M059J (cell line): ENCODE measurements at regions not wholly inside any gene's neighbourhood (a gene's known extent, or its start where the extent isn't known, plus 50 kb on each side); places are given as distances from the start of the nearest gene placed in this dataset.
A peak's percentile ranks its signal among the peaks of the same experiment; 100 is the strongest.
"Not testable (repeated sequence)": the region's sequence is repeated elsewhere in the genome, so short reads cannot be mapped to it uniquely, and the experiment has no call there.

Experiments used
- DNase-seq: peaks from one replicate; pipeline ENCODE4 v3.0.0-alpha.2; 2012; ENCODE audit warnings: low read depth

GRCh38 chr1:182227864-182228547, 163.6 kb downstream of the GLUL start:
- DNase-seq: no peak

- DNase-seq: no peak
Measured at GRCh38 chr1:182226618-182227017, 165.0 kb downstream of the GLUL start.

GRCh38 chr1:182225755-182226154, 164.2 kb upstream of the ZNF648 start:
- not testable (repeated sequence) for DNase-seq

GRCh38 chr1:182221990-182222389, 160.5 kb upstream of the ZNF648 start:
- DNase-seq: not testable (repeated sequence)

- DNase-seq: not testable (repeated sequence)
Measured at GRCh38 chr1:182221367-182221766, 159.9 kb upstream of the ZNF648 start.

- DNase-seq: peak; percentile 56
Measured at GRCh38 chr1:182217967-182218366, 156.5 kb upstream of the ZNF648 start.

- DNase-seq: peak; percentile 90
Measured at GRCh38 chr1:182217071-182217470, 155.6 kb upstream of the ZNF648 start.

GRCh38 chr1:182215764-182216163, 154.3 kb upstream of the ZNF648 start:
- DNase-seq: peak; percentile 80

- no peak for DNase-seq
Measured at GRCh38 chr1:182213163-182213562, 151.7 kb upstream of the ZNF648 start.

- no peak for DNase-seq
Measured at GRCh38 chr1:182211386-182211785, 149.9 kb upstream of the ZNF648 start.

GRCh38 chr1:182210417-182210816, 148.9 kb upstream of the ZNF648 start:
- DNase-seq: no peak

GRCh38 chr1:182207300-182207699, 145.8 kb upstream of the ZNF648 start:
- DNase-seq: no peak

- DNase-seq: no peak
Measured at GRCh38 chr1:182206626-182207239, 145.2 kb upstream of the ZNF648 start.

- DNase-seq: no peak
Measured at GRCh38 chr1:182205351-182206022, 144.0 kb upstream of the ZNF648 start.

- no peak for DNase-seq
Measured at GRCh38 chr1:182203191-182203875, 141.8 kb upstream of the ZNF648 start.

- DNase-seq: not testable (repeated sequence)
Measured at GRCh38 chr1:182201490-182201889, 140.0 kb upstream of the ZNF648 start.

GRCh38 chr1:182200025-182200812, 138.7 kb upstream of the ZNF648 start:
- no peak for DNase-seq

- DNase-seq: no peak
Measured at GRCh38 chr1:182198006-182198605, 136.6 kb upstream of the ZNF648 start.

- DNase-seq: no peak
Measured at GRCh38 chr1:182196897-182197870, 135.7 kb upstream of the ZNF648 start.

- no peak for DNase-seq
Measured at GRCh38 chr1:182195733-182196132, 134.2 kb upstream of the ZNF648 start.
